K562 (cell line): ENCODE measurements at regions not wholly inside any gene's neighbourhood (a gene's known extent, or its start where the extent isn't known, plus 50 kb on each side); places are given as distances from the start of the nearest gene placed in this dataset.
A peak's percentile ranks its signal among the peaks of the same experiment; 100 is the strongest.

Source experiments
- ARID1B ChIP-seq: fragments of 450-650 bp; IDR thresholded peaks from 2 replicates; pipeline ENCODE4 v1.6.1; 2016; ENCODE audit warnings: antibody characterized with exemption, mild to moderate bottlenecking, inconsistent platforms
- ATF3 ChIP-seq, 2 experiments: fragments of 450-650 bp in 1 of 2; sonication (generic) in 1 of 2; formaldehyde crosslinking in 1 of 2; IDR thresholded peaks in 1 of 2; conservative IDR thresholded peaks in 1 of 2; 2 replicates each; pipeline versions ENCODE4 v1.6.1 to v1.8.1; 2016 to 2023; ENCODE audit warnings: mild to moderate bottlenecking in 2 of 2, moderate library complexity in 2 of 2, inconsistent platforms in 1 of 2, missing genetic modification reagents in 1 of 2
- BHLHE40 ChIP-seq: IDR thresholded peaks from 2 replicates; pipeline ENCODE4 v1.6.1; 2011; ENCODE audit warnings: low read length, improper control_type of control experiment
- CBFA2T3 ChIP-seq: fragments of 450-650 bp; IDR thresholded peaks from 2 replicates; pipeline ENCODE4 v1.6.1; 2017
- CHCHD3 ChIP-seq: fragments of 250-450 bp; sonication (Bioruptor Pico); IDR thresholded peaks from 2 replicates; pipeline ENCODE4 v2.1.2; 2022; ENCODE audit warnings: mild to moderate bottlenecking
- CTBP1 ChIP-seq: fragments of 450-650 bp; IDR thresholded peaks from 2 replicates; pipeline ENCODE4 v1.6.1; 2016; ENCODE audit warnings: borderline replicate concordance
- E2F6 ChIP-seq, 2 experiments: IDR thresholded peaks; 2 replicates each; pipeline ENCODE4 v1.6.1; 2011; ENCODE audit warnings: borderline replicate concordance in 1 of 2, control low read depth in 1 of 2, low read depth in 1 of 2, low read length in 1 of 2, mild to moderate bottlenecking in 1 of 2, mixed read lengths in 1 of 2, moderate library complexity in 1 of 2; ENCODE audit not compliant: insufficient read depth in 1 of 2, insufficient read length in 1 of 2, poor library complexity in 1 of 2, severe bottlenecking in 1 of 2; ENCODE audit errors: extremely low read depth in 1 of 2
- EGR1 ChIP-seq: fragments of 450-650 bp; conservative IDR thresholded peaks from 2 replicates; pipeline ENCODE4 v1.6.1; 2017; ENCODE audit warnings: mild to moderate bottlenecking
- FOSL1 ChIP-seq: fragments of 200-800 bp; sonication (Bioruptor generic); conservative IDR thresholded peaks from 2 replicates; pipeline ENCODE4 v1.6.1; 2016; ENCODE audit warnings: missing genetic modification characterization, missing compliant biosample characterization
- HDAC2 ChIP-seq: fragments of 450-650 bp; IDR thresholded peaks from 2 replicates; pipeline ENCODE4 v1.6.1; 2016; ENCODE audit warnings: mild to moderate bottlenecking
- HES1 ChIP-seq: fragments of 450-650 bp; IDR thresholded peaks from 2 replicates; pipeline ENCODE4 v1.6.1; 2016; ENCODE audit warnings: low read depth, mild to moderate bottlenecking, moderate library complexity
- JUND ChIP-seq, 2 experiments: IDR thresholded peaks; 2 replicates in 1 of 2; 3 replicates in 1 of 2; pipeline ENCODE4 v1.6.1; 2011; ENCODE audit warnings: borderline replicate concordance in 2 of 2, low read depth in 2 of 2, low read length in 2 of 2, improper control_type of control experiment in 1 of 2, missing biosample characterization in 1 of 2, missing genetic modification characterization in 1 of 2, missing genetic modification reagents in 1 of 2
- L3MBTL2 ChIP-seq: fragments of 450-650 bp; IDR thresholded peaks from 2 replicates; pipeline ENCODE4 v1.6.1; 2016; ENCODE audit warnings: mild to moderate bottlenecking, moderate library complexity
- MITF ChIP-seq: IDR thresholded peaks from 2 replicates; pipeline ENCODE4 v1.6.1; 2014; ENCODE audit warnings: antibody characterized with exemption
- RB1 ChIP-seq: fragments of 450-650 bp; IDR thresholded peaks from 2 replicates; pipeline ENCODE4 v1.6.1; 2017; ENCODE audit warnings: low read depth, mild to moderate bottlenecking
- SFPQ ChIP-seq: fragments of 200-400 bp; formaldehyde crosslinking; IDR thresholded peaks from 2 replicates; pipeline ENCODE4 v1.6.1; 2017; ENCODE audit warnings: mild to moderate bottlenecking, low read depth, low read length, moderate library complexity
- SIN3A ChIP-seq, 2 experiments: fragments of 150-350 bp in 1 of 2; IDR thresholded peaks; 2 replicates each; pipeline ENCODE4 v1.6.1; 2011 to 2016; ENCODE audit warnings: borderline replicate concordance in 2 of 2, low read depth in 2 of 2, low read length in 2 of 2, mild to moderate bottlenecking in 2 of 2, moderate library complexity in 2 of 2; ENCODE audit not compliant: control insufficient read depth in 1 of 2
- TCF7 ChIP-seq: sonication (generic); IDR thresholded peaks from 2 replicates; pipeline ENCODE4 v1.6.1; 2016; ENCODE audit warnings: antibody characterized with exemption, borderline replicate concordance
- ZBTB7A ChIP-seq: IDR thresholded peaks from 2 replicates; pipeline ENCODE4 v1.6.1; 2011; ENCODE audit warnings: low read depth, mild to moderate bottlenecking, low read length, moderate library complexity, borderline replicate concordance; ENCODE audit not compliant: control insufficient read depth
- ZNF143 ChIP-seq: sonication (generic); formaldehyde crosslinking; IDR thresholded peaks from 2 replicates; pipeline ENCODE4 v1.9.0; 2022; ENCODE audit warnings: mild to moderate bottlenecking, missing genetic modification reagents

- TF ChIP-seq ARID1B (peak; percentile 25; the same call in 1 of the 2 replicates), SFPQ (no peak), MITF (no peak), SIN3A (IDR thresholded peaks at IDR 0.05; ENCODE audit: borderline replicate concordance in 2 of 2, control insufficient read depth in 1 of 2, low read depth in 2 of 2, low read length in 2 of 2) (no peak), ATF3 (IDR thresholded peaks at IDR 0.05) (peak; percentile 75), ATF3 (CRISPR knock-in tag; conservative IDR thresholded peaks at IDR 0.05) (no peak), BHLHE40 (0 out of 2 replicates have a peak, but pooled peaks have one; percentile 7), FOSL1 (tag) (peak; percentile 67), CHCHD3 (CRISPR knock-in tag) (no peak), RB1 (no peak), CTBP1 (peak; percentile 19; the same call in 1 of the 2 replicates), CBFA2T3 (peak; percentile 41), HDAC2 (no peak), HES1 (no peak), E2F6 (IDR thresholded peaks at IDR 0.05; ENCODE audit: borderline replicate concordance in 1 of 2, extremely low read depth in 1 of 2, insufficient read depth in 1 of 2, insufficient read length in 1 of 2, low read depth in 1 of 2, low read length in 1 of 2, poor library complexity in 1 of 2, severe bottlenecking in 1 of 2) (no peak), EGR1 (0 out of 2 replicates have a peak, but pooled peaks have one; percentile 34), JUND (IDR thresholded peaks at IDR 0.05; ENCODE audit: borderline replicate concordance, low read depth, low read length) (peak; percentile 82), JUND (tag; IDR thresholded peaks at IDR 0.05; ENCODE audit: borderline replicate concordance, low read depth, low read length) (no peak), TCF7 (peak; percentile 92), ZBTB7A (0 out of 2 replicates have a peak, but pooled peaks have one; percentile 18), L3MBTL2 (peak; percentile 14; the same call in 1 of the 2 replicates), ZNF143 (CRISPR knock-in tag) (no peak)
Observed at GRCh38 chr5:135263022-135263668, 135.9 kb downstream of the MACROH2A1 start (continued).
